ENCODE measurements at regions not wholly inside any gene's neighbourhood (a gene's known extent, or its start where the extent isn't known, plus 50 kb on each side); places are given as distances from the start of the nearest gene placed in this dataset.

DNA sequence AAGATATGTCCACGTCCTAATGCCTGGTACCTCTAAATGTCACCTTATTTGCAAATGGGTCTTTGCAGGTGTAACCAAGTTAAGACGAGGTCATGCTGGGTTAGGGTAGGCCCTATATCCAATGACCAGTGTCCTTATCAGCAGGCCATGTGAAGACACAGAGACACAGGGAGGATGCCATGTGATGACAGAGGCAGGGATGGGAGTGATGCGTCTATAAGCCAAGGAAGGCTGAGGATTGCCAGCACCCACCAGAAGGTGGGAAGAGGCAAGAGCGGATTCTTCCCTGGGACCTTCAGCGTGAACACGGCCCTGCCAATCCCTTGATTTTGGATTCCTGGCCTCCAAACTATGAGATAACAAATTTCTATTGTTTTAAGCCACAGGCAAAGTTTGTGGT lies 123.4 kb upstream of the CXCL14 start:
- peaks cover 9% of the 10 kb centered on the region for H3K4me1 Mint-ChIP-seq
- no peaks in the 10 kb centered on the region for H3K36me3 Mint-ChIP-seq (ENCODE audit: low read depth)
- H3K9me3 Mint-ChIP-seq: no peaks in the 10 kb centered on the region
- H3K27ac Mint-ChIP-seq: no peak overlapping the region
- H3K4me3 Mint-ChIP-seq: no peak overlapping the region
- peaks cover 15% of the 10 kb centered on the region for H3K27me3 Mint-ChIP-seq (ENCODE audit: low read depth)
- TF ChIP-seq, protein P1, sequence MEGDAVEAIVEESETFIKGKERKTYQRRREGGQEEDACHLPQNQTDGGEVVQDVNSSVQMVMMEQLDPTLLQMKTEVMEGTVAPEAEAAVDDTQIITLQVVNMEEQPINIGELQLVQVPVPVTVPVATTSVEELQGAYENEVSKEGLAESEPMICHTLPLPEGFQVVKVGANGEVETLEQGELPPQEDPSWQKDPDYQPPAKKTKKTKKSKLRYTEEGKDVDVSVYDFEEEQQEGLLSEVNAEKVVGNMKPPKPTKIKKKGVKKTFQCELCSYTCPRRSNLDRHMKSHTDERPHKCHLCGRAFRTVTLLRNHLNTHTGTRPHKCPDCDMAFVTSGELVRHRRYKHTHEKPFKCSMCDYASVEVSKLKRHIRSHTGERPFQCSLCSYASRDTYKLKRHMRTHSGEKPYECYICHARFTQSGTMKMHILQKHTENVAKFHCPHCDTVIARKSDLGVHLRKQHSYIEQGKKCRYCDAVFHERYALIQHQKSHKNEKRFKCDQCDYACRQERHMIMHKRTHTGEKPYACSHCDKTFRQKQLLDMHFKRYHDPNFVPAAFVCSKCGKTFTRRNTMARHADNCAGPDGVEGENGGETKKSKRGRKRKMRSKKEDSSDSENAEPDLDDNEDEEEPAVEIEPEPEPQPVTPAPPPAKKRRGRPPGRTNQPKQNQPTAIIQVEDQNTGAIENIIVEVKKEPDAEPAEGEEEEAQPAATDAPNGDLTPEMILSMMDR (IDR thresholded peaks at IDR 0.05; ENCODE audit: unreplicated experiment in 3 of 3): no peak

DNA sequence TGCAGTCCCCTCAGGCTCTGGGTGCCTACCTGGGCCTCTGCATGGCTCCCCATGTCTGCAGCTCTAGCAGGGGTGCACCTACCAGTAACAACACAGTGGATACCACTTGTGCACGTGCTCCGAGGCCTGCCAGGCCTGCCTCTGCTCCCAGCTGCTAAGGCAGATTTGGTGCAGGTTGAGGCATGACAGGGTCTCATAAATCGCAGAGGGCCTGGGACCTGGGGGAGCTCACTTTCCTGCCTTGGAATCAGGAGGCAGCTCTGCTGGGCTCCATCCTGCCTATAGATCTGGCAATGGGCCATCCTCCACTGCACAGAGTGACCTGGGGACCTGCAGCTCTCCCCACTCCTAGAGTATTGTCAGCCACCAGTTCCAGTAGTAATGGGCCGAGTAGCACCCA lies 121.9 kb upstream of the CXCL14 start:
- peaks cover 23% of the 10 kb centered on the region for H3K4me1 Mint-ChIP-seq
- TF ChIP-seq, protein P1 (IDR thresholded peaks at IDR 0.05; ENCODE audit: unreplicated experiment in 3 of 3): no peak
- peaks cover 23% of the 10 kb centered on the region for H3K27me3 Mint-ChIP-seq (ENCODE audit: low read depth)
- peak overlapping the region in 1 of 3 experiments; percentile 48 for H3K27ac Mint-ChIP-seq
- no peak overlapping the region for H3K4me3 Mint-ChIP-seq
- H3K36me3 Mint-ChIP-seq (ENCODE audit: low read depth): no peaks in the 10 kb centered on the region
- no peaks in the 10 kb centered on the region for H3K9me3 Mint-ChIP-seq

DNA sequence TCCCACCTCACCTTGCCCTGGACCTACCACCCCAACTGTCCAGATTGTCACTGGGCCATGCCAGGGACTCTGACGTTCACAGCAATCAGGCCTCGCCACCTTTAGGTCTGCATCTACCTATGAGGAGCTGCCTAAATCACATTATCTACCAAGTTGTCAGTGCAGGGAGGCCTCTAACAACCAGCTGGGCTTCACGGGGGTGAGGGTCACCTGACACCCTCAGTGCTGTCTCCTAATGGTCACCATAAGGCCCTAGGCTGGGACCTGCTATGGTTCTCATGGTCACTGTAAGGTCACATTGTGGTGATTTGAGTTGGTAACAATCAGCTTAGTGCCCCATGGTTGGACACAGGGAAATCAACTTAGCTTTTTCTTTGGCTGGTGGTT lies 119.2 kb upstream of the CXCL14 start:
- TF ChIP-seq, protein P1 (IDR thresholded peaks at IDR 0.05; ENCODE audit: unreplicated experiment in 3 of 3): no peak
- Mint-ChIP-seq H3K27me3 (ENCODE audit: low read depth) (peaks cover 26% of the 10 kb centered on the region), H3K9me3 (no peaks in the 10 kb centered on the region), H3K4me3 (no peak overlapping the region), H3K4me1 (peaks cover 37% of the 10 kb centered on the region), H3K36me3 (ENCODE audit: low read depth) (no peaks in the 10 kb centered on the region), H3K27ac (peak overlapping the region in 1 of 3 experiments; percentile 48)

DNA sequence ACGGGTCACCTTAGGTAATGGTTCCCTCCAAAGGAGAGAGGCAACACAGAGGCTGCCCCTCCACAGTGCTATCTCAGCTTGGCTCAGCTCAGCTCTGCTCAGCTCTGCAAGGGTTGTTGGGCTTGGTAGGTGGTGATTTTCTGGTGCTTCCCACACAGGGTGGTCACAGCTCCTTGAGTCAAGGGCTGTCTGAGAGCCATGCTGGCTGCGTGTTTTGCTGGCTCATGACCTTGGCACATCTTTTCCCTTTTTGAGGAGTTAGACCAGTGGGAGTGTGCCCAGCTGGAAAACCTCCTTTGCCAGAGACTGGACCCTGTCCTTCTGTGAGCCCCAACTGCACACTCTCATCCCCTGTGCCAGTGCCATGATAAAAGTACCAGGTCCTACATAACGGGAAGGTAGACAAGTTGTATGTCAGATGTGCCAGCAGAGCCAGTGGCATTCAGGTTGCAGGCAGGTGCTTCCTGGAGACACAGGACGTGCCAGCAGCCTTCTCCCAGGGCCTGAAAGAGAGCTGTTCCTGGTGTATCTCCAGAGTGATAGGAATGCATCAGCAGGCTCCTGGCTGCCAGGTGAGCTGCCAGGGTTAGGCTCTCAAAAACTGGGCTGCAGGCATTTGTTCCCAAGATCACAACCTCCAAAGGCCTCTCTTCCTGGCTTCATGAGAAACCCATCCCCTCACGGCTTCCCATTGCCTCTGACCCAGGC lies 118.6 kb upstream of the CXCL14 start:
- no peak overlapping the region for H3K4me3 Mint-ChIP-seq
- H3K36me3 Mint-ChIP-seq (ENCODE audit: low read depth): no peaks in the 10 kb centered on the region
- no peaks in the 10 kb centered on the region for H3K9me3 Mint-ChIP-seq
- peaks cover 40% of the 10 kb centered on the region for H3K4me1 Mint-ChIP-seq
- peaks cover 27% of the 10 kb centered on the region for H3K27me3 Mint-ChIP-seq (ENCODE audit: low read depth)
- H3K27ac Mint-ChIP-seq: peak overlapping the region in 1 of 3 experiments; percentile 48
- TF ChIP-seq, protein P1 (IDR thresholded peaks at IDR 0.05; ENCODE audit: unreplicated experiment in 3 of 3): no peak

DNA sequence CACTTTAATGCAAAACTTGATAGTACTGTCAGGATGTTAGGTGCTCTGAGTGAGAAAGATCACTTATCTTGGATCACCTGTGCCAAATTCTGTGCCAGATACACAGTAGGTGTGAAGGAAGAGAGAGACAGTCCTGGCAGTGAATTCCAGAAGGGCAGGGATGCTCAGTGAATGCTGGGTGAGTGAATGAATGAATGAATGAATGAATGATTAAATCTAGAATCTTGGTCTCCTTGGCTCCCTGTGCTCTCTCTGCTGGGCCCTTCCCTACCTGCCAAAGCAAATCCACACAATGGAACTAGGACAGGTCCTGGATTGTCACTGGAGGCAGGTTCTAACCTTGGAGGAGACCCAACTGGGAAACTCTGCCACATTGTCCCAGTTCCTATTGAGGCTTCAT lies 117.5 kb upstream of the CXCL14 start:
- peaks cover 32% of the 10 kb centered on the region for H3K27me3 Mint-ChIP-seq (ENCODE audit: low read depth)
- H3K4me3 Mint-ChIP-seq: no peak overlapping the region
- H3K36me3 Mint-ChIP-seq (ENCODE audit: low read depth): no peaks in the 10 kb centered on the region
- TF ChIP-seq, protein P1 (IDR thresholded peaks at IDR 0.05; ENCODE audit: unreplicated experiment in 3 of 3): no peak
- peak overlapping the region in 1 of 3 experiments; percentile 35 for H3K27ac Mint-ChIP-seq
- H3K9me3 Mint-ChIP-seq: no peaks in the 10 kb centered on the region
- peaks cover 49% of the 10 kb centered on the region for H3K4me1 Mint-ChIP-seq

Measured in nephron (organoid).